ENCODE measurements at regions not wholly inside any gene's neighbourhood (a gene's known extent, or its start where the extent isn't known, plus 50 kb on each side); places are given as distances from the start of the nearest gene placed in this dataset.

DNA sequence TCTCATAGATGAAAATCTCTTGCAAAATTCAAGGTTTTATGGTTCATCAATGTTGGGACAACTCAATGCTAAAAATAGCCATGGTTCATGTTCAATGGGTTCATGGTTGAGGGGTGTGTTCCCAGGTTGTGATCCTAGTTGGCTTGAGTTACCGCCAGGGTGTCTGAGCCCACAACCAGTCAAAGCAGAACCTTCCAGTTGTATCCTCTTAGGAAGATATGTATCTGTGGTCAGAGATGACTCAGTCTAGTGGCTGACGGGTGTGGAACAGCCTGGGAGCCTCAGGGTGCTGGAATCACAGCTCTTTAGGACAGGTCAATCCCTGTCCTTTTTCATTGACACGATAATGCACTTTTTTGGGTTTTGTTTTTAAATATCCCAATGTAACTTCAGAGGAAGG lies 192.3 kb upstream of the NR3C2 start:
- H3K9me3 ChIP-seq (ENCODE audit: control insufficient read depth, insufficient read depth, low read length), result no peaks in the 10 kb centered on the region; the same call in 1 of the 2 replicates

DNA sequence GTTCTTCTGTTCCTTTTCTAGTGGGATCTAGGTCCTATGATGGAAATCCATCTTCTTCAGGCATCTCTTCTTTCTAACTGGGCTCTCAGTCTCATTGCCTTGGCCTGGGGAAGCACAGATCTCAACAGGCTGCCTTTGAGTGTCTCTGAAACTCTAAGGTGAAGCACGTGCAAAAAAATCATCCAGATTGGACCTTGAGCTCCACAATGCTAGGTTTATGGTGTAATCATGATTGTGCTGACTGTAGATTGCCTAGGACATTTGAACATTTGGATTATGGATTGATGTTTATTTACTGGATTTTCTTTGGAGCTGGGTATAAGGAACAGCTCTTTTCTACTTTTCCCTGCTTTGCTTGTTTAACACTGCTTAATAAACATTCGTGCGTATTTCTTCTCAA lies 191.5 kb upstream of the NR3C2 start:
- no peaks in the 10 kb centered on the region for H3F3A ChIP-seq (ENCODE audit: control insufficient read depth, insufficient read depth)
- no peaks in the 10 kb centered on the region for H3K27me3 ChIP-seq (ENCODE audit: control insufficient read depth, low read length)
- TF ChIP-seq EZH2phosphoT487 (IDR thresholded peaks at IDR 0.05; ENCODE audit: borderline replicate concordance, low read length), result no peak
- TF ChIP-seq, protein P1, sequence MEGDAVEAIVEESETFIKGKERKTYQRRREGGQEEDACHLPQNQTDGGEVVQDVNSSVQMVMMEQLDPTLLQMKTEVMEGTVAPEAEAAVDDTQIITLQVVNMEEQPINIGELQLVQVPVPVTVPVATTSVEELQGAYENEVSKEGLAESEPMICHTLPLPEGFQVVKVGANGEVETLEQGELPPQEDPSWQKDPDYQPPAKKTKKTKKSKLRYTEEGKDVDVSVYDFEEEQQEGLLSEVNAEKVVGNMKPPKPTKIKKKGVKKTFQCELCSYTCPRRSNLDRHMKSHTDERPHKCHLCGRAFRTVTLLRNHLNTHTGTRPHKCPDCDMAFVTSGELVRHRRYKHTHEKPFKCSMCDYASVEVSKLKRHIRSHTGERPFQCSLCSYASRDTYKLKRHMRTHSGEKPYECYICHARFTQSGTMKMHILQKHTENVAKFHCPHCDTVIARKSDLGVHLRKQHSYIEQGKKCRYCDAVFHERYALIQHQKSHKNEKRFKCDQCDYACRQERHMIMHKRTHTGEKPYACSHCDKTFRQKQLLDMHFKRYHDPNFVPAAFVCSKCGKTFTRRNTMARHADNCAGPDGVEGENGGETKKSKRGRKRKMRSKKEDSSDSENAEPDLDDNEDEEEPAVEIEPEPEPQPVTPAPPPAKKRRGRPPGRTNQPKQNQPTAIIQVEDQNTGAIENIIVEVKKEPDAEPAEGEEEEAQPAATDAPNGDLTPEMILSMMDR (IDR thresholded peaks at IDR 0.05; ENCODE audit: low read depth, low read length, poor library complexity, severe bottlenecking), result no peak
- no peaks in the 10 kb centered on the region for H3K9me2 ChIP-seq (replicated peaks; ENCODE audit: control insufficient read depth, low read length)
- no peak overlapping the region for H3K27ac ChIP-seq (ENCODE audit: low read depth, low read length)
- H3K36me3 ChIP-seq (ENCODE audit: control insufficient read depth, low read length), result no peaks in the 10 kb centered on the region
- H4K20me1 ChIP-seq (ENCODE audit: control insufficient read depth, insufficient read depth, low read depth, low read length), result no peaks in the 10 kb centered on the region
- H3K4me3 ChIP-seq (ENCODE audit: low read length), result no peak overlapping the region
- no peaks in the 10 kb centered on the region for H3K4me1 ChIP-seq (ENCODE audit: control insufficient read depth, low read length)
- H3K4me2 ChIP-seq (ENCODE audit: low read length), result no peak overlapping the region
- no peaks in the 10 kb centered on the region for H3K79me2 ChIP-seq (ENCODE audit: control insufficient read depth, low read length)
- no peaks in the 10 kb centered on the region; the same call in 1 of the 2 replicates for H3K9me3 ChIP-seq (ENCODE audit: control insufficient read depth, insufficient read depth, low read length)

More for the DNA sequence above, 192.3 kb upstream of the NR3C2 start:
- no peak overlapping the region for H3K4me2 ChIP-seq (ENCODE audit: low read length)
- H3K79me2 ChIP-seq (ENCODE audit: control insufficient read depth, low read length), result no peaks in the 10 kb centered on the region
- no peaks in the 10 kb centered on the region for H3K27me3 ChIP-seq (ENCODE audit: control insufficient read depth, low read length)
- TF ChIP-seq EZH2phosphoT487 (IDR thresholded peaks at IDR 0.05; ENCODE audit: borderline replicate concordance, low read length), result no peak
- TF ChIP-seq, protein P1 (IDR thresholded peaks at IDR 0.05; ENCODE audit: low read depth, low read length, poor library complexity, severe bottlenecking), result no peak
- H3K4me1 ChIP-seq (ENCODE audit: control insufficient read depth, low read length), result no peaks in the 10 kb centered on the region
- no peak overlapping the region for H3K27ac ChIP-seq (ENCODE audit: low read depth, low read length)
- H4K20me1 ChIP-seq (ENCODE audit: control insufficient read depth, insufficient read depth, low read depth, low read length), result no peaks in the 10 kb centered on the region
- no peak overlapping the region for H3K4me3 ChIP-seq (ENCODE audit: low read length)
- no peaks in the 10 kb centered on the region for H3K9me2 ChIP-seq (replicated peaks; ENCODE audit: control insufficient read depth, low read length)
- no peaks in the 10 kb centered on the region for H3K36me3 ChIP-seq (ENCODE audit: control insufficient read depth, low read length)
- H3F3A ChIP-seq (ENCODE audit: control insufficient read depth, insufficient read depth), result no peaks in the 10 kb centered on the region

DNA sequence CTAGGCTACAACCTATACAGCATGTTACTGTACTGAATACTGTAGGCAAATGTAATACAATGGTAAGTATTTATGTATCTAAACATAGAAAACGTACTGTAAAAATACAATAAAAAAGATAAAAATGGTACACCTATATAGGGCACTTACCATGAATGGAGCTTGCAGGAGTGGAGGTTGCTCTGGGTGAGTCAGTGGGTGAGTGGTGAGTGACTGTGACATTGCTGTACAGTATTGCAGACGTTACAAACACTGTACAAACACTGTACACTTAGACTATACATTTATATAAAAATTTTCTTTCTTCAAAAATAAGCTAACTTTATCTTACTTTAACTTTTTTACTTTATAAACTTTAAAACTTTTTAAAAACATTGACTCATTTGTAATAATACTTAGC lies 190.3 kb upstream of the NR3C2 start:
- no peak for TF ChIP-seq EZH2phosphoT487 (IDR thresholded peaks at IDR 0.05; ENCODE audit: borderline replicate concordance, low read length)
- TF ChIP-seq, protein P1 (IDR thresholded peaks at IDR 0.05; ENCODE audit: low read depth, low read length, poor library complexity, severe bottlenecking), result no peak
- H3K36me3 ChIP-seq (ENCODE audit: control insufficient read depth, low read length), result no peaks in the 10 kb centered on the region
- H4K20me1 ChIP-seq (ENCODE audit: control insufficient read depth, insufficient read depth, low read depth, low read length), result no peaks in the 10 kb centered on the region
- no peaks in the 10 kb centered on the region for H3K4me1 ChIP-seq (ENCODE audit: control insufficient read depth, low read length)
- no peak overlapping the region for H3K4me2 ChIP-seq (ENCODE audit: low read length)
- no peaks in the 10 kb centered on the region for H3K79me2 ChIP-seq (ENCODE audit: control insufficient read depth, low read length)
- no peak overlapping the region for H3K27ac ChIP-seq (ENCODE audit: low read depth, low read length)
- H3K27me3 ChIP-seq (ENCODE audit: control insufficient read depth, low read length), result no peaks in the 10 kb centered on the region
- H3K4me3 ChIP-seq (ENCODE audit: low read length), result no peak overlapping the region
- H3K9me2 ChIP-seq (replicated peaks; ENCODE audit: control insufficient read depth, low read length), result no peaks in the 10 kb centered on the region
- no peaks in the 10 kb centered on the region for H3F3A ChIP-seq (ENCODE audit: control insufficient read depth, insufficient read depth)
- no peaks in the 10 kb centered on the region; the same call in 1 of the 2 replicates for H3K9me3 ChIP-seq (ENCODE audit: control insufficient read depth, insufficient read depth, low read length)
